Keratinocyte (primary cell): ENCODE measurements at regions not wholly inside any gene's neighbourhood (a gene's known extent, or its start where the extent isn't known, plus 50 kb on each side); places are given as distances from the start of the nearest gene placed in this dataset.

Experiments
- EZH2 ChIP-seq: IDR thresholded peaks from one replicate; pipeline ENCODE4 v1.6.1; 2012; ENCODE audit warnings: inconsistent platforms, mild to moderate bottlenecking, low read length, moderate library complexity
- TF ChIP-seq, protein P1 (sequence below), 3 experiments: IDR thresholded peaks in 1 of 3; conservative IDR thresholded peaks in 1 of 3; optimal IDR thresholded peaks in 1 of 3; 2 replicates in 2 of 3; 3 replicates in 1 of 3; pipeline versions ENCODE3 to v1.5.1; 2011; ENCODE audit warnings: low read length in 3 of 3, mild to moderate bottlenecking in 3 of 3, moderate library complexity in 2 of 3, control low read depth in 1 of 3, inconsistent platforms in 1 of 3; ENCODE audit not compliant: insufficient read depth in 2 of 3; ENCODE audit errors: extremely low read depth in 1 of 3

DNA sequence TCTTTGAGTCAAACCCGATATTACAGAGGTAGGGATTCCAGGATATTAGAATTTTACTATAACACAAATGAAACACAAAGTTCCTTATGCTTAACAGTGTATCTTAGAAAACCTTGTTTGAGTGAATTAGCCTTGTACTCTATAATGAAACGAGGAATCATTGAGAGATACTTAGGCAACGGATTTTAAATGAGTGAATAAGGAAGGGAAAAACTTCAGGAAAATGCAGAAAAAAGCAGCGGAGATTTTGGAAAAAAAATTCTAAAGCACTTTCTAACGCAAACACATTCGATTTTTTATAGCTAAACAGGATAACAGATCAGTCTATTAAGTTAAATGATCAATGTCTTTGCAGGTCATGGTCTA is 137.3 kb downstream of the HFE start:
- TF ChIP-seq, protein P1, sequence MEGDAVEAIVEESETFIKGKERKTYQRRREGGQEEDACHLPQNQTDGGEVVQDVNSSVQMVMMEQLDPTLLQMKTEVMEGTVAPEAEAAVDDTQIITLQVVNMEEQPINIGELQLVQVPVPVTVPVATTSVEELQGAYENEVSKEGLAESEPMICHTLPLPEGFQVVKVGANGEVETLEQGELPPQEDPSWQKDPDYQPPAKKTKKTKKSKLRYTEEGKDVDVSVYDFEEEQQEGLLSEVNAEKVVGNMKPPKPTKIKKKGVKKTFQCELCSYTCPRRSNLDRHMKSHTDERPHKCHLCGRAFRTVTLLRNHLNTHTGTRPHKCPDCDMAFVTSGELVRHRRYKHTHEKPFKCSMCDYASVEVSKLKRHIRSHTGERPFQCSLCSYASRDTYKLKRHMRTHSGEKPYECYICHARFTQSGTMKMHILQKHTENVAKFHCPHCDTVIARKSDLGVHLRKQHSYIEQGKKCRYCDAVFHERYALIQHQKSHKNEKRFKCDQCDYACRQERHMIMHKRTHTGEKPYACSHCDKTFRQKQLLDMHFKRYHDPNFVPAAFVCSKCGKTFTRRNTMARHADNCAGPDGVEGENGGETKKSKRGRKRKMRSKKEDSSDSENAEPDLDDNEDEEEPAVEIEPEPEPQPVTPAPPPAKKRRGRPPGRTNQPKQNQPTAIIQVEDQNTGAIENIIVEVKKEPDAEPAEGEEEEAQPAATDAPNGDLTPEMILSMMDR (optimal IDR thresholded peaks at IDR 0.05 in 1 of 3, IDR thresholded peaks at IDR 0.05 in 1 of 3, conservative IDR thresholded peaks at IDR 0.05 in 1 of 3; ENCODE audit: extremely low read depth in 1 of 3, insufficient read depth in 2 of 3, low read length in 3 of 3) = no peak
- TF ChIP-seq EZH2 = no peak
